SK-N-SH (cell line): ENCODE measurements at regions not wholly inside any gene's neighbourhood (a gene's known extent, or its start where the extent isn't known, plus 50 kb on each side); places are given as distances from the start of the nearest gene placed in this dataset.

Source experiments
- CTCF ChIA-PET: fragments of 300-600, 350-600 bp; formaldehyde crosslinking; extraction: SDS; loops from one replicate; lab custom pipeline; 2021; lab: Yijun Ruan, JAX
- POLR2A ChIA-PET: fragments of 350-600 bp; sonication (Branson Sonifier 250); formaldehyde crosslinking; extraction: SDS; loops from one replicate; lab custom pipeline; 2020; ENCODE audit warnings: antibody characterized with exemption, inconsistent platforms; lab: Yijun Ruan, JAX
- DNase-seq: peaks from one replicate; pipeline ENCODE4 v3.0.0; 2012
- H2AFZ ChIP-seq: fragments of 200-600 bp; sonication (generic); 2 replicates; pipeline ENCODE4 v1.8.1; 2016; ENCODE audit warnings: antibody characterized with exemption, mild to moderate bottlenecking, low read depth
- H3F3A ChIP-seq: fragments of 200-600 bp; sonication (generic); replicated peaks from 2 replicates; pipeline ENCODE3; 2016; ENCODE audit warnings: antibody characterized with exemption, mild to moderate bottlenecking; ENCODE audit not compliant: insufficient read depth
- H3K27ac ChIP-seq, 2 experiments: fragments of 200-500 bp in 1 of 2; fragments of 200-600 bp in 1 of 2; sonication (Bioruptor generic) in 1 of 2; sonication (generic), shearing (Covaris generic) in 1 of 2; 2 replicates each; pipeline versions ENCODE4 v1.5.1 to v1.6.1; 2014 to 2016; ENCODE audit warnings: low read depth in 2 of 2, inconsistent platforms in 1 of 2, low read length in 1 of 2, mild to moderate bottlenecking in 1 of 2, mixed read lengths in 1 of 2
- H3K27me3 ChIP-seq: fragments of 200-600 bp; sonication (generic), shearing (Covaris generic); 2 replicates; pipeline ENCODE4 v1.6.1; 2016; ENCODE audit warnings: mixed run types; ENCODE audit not compliant: insufficient read depth
- H3K36me3 ChIP-seq, 2 experiments: fragments of 200-500 bp in 1 of 2; fragments of 200-600 bp in 1 of 2; sonication (Bioruptor generic) in 1 of 2; sonication (generic) in 1 of 2; replicated peaks in 1 of 2; 2 replicates each; pipeline versions ENCODE3 to v1.5.1; 2014 to 2016; ENCODE audit warnings: low read length in 1 of 2, mild to moderate bottlenecking in 1 of 2; ENCODE audit not compliant: insufficient read depth in 2 of 2, control insufficient read depth in 1 of 2
- H3K4me1 ChIP-seq, 2 experiments: fragments of 200-500 bp in 1 of 2; fragments of 200-600 bp in 1 of 2; sonication (Bioruptor generic) in 1 of 2; sonication (generic), shearing (Covaris generic) in 1 of 2; 2 replicates each; pipeline versions ENCODE4 v1.5.1 to v1.6.1; 2014 to 2016; ENCODE audit warnings: low read depth in 1 of 2, low read length in 1 of 2, mixed run types in 1 of 2; ENCODE audit not compliant: insufficient read depth in 2 of 2, control insufficient read depth in 1 of 2
- H3K4me2 ChIP-seq: fragments of 200-600 bp; sonication (generic), shearing (Covaris generic); 2 replicates; pipeline ENCODE4 v1.6.1; 2017; ENCODE audit warnings: mixed run types
- H3K4me3 ChIP-seq, 2 experiments: fragments of 200-500 bp in 1 of 2; fragments of 200-600 bp in 1 of 2; sonication (Bioruptor generic) in 1 of 2; sonication (generic), shearing (Covaris generic) in 1 of 2; 2 replicates each; pipeline versions ENCODE4 v1.5.1 to v1.8.1; 2014 to 2016; ENCODE audit warnings: low read depth in 2 of 2, inconsistent platforms in 1 of 2, low read length in 1 of 2, mild to moderate bottlenecking in 1 of 2, mixed read lengths in 1 of 2, moderate library complexity in 1 of 2
- H3K79me2 ChIP-seq: fragments of 200-600 bp; sonication (generic); 2 replicates; pipeline ENCODE4 v1.8.1; 2017; ENCODE audit warnings: mild to moderate bottlenecking; ENCODE audit not compliant: insufficient read depth
- H3K9ac ChIP-seq: fragments of 200-600 bp; sonication (generic); 2 replicates; pipeline ENCODE4 v1.6.1; 2017; ENCODE audit warnings: mixed run types
- H3K9me2 ChIP-seq: fragments of 200-600 bp; sonication (generic); 2 replicates; pipeline ENCODE4 v1.6.1; 2017; ENCODE audit warnings: mixed run types
- H3K9me3 ChIP-seq: fragments of 200-600 bp; sonication (generic); 2 replicates; pipeline ENCODE4 v1.6.1; 2017; ENCODE audit warnings: mixed run types, mild to moderate bottlenecking, moderate library complexity
- H4K20me1 ChIP-seq: fragments of 200-600 bp; sonication (generic); 2 replicates; pipeline ENCODE4 v1.6.1; 2017; ENCODE audit warnings: mild to moderate bottlenecking, mixed run types; ENCODE audit not compliant: insufficient read depth
- ELF1 ChIP-seq: IDR thresholded peaks from 2 replicates; pipeline ENCODE4 v1.4.0; 2012
- FOSL2 ChIP-seq: IDR thresholded peaks from 2 replicates; pipeline ENCODE4 v1.4.0; 2012; ENCODE audit warnings: low read depth, mild to moderate bottlenecking, moderate library complexity, borderline replicate concordance
- FOXM1 ChIP-seq: IDR thresholded peaks from 2 replicates; pipeline ENCODE4 v1.4.0; 2012; ENCODE audit warnings: low read depth, mild to moderate bottlenecking
- GABPA ChIP-seq: IDR thresholded peaks from 2 replicates; pipeline ENCODE4 v1.4.0; 2012; ENCODE audit warnings: low read depth, mild to moderate bottlenecking
- MEF2A ChIP-seq: IDR thresholded peaks from 2 replicates; pipeline ENCODE4 v1.4.0; 2012; ENCODE audit warnings: low read depth, borderline replicate concordance
- NFIC ChIP-seq: IDR thresholded peaks from 2 replicates; pipeline ENCODE4 v1.4.0; 2012; ENCODE audit warnings: borderline replicate concordance
- NRF1 ChIP-seq: IDR thresholded peaks from 2 replicates; pipeline ENCODE4 v1.6.1; 2012; ENCODE audit warnings: low read depth, mild to moderate bottlenecking, low read length
- POLR2AphosphoS5 ChIP-seq: IDR thresholded peaks from 2 replicates; pipeline ENCODE4 v1.6.1; 2012; ENCODE audit warnings: low read depth, low read length
- RAD21 ChIP-seq: IDR thresholded peaks from 2 replicates; pipeline ENCODE4 v1.6.1; 2012; ENCODE audit warnings: mild to moderate bottlenecking, low read length
- RFX5 ChIP-seq: IDR thresholded peaks from 2 replicates; pipeline ENCODE4 v1.6.1; 2012; ENCODE audit warnings: mild to moderate bottlenecking, improper control_type of control experiment, low read length
- RXRA ChIP-seq: IDR thresholded peaks from 2 replicates; pipeline ENCODE4 v1.4.0; 2012; ENCODE audit warnings: low read depth, mild to moderate bottlenecking, borderline replicate concordance
- SIN3A ChIP-seq: IDR thresholded peaks from 2 replicates; pipeline ENCODE4 v1.6.1; 2012; ENCODE audit warnings: low read depth, mild to moderate bottlenecking, low read length, moderate library complexity, borderline replicate concordance
- SMC3 ChIP-seq: IDR thresholded peaks from 2 replicates; pipeline ENCODE4 v1.6.1; 2012; ENCODE audit warnings: low read depth, low read length, improper control_type of control experiment
- TAF1 ChIP-seq: IDR thresholded peaks from 2 replicates; pipeline ENCODE4 v1.6.1; 2012; ENCODE audit warnings: low read depth, mild to moderate bottlenecking, low read length, moderate library complexity, borderline replicate concordance
- YY1 ChIP-seq: IDR thresholded peaks from 2 replicates; pipeline ENCODE4 v1.4.0; 2012; ENCODE audit warnings: low read depth, mild to moderate bottlenecking
- WGBS: methylation state at CpG from one replicate; pipeline ENCODE4 v1.1.6; 2017; ENCODE audit warnings: low lambda C conversion rate; 5-methylcytosine and 5-hydroxymethylcytosine counted together
- TF ChIP-seq, protein P1 (sequence below): IDR thresholded peaks from 2 replicates; pipeline ENCODE4 v1.4.0; 2012; ENCODE audit warnings: low read depth
- TF ChIP-seq, protein P2 (sequence below): IDR thresholded peaks from 2 replicates; pipeline ENCODE4 v1.4.0; 2012; ENCODE audit warnings: low read depth, borderline replicate concordance
- TF ChIP-seq, protein P3 (sequence below): fragments of 150-350 bp; IDR thresholded peaks from 2 replicates; pipeline ENCODE4 v1.6.1; 2016; ENCODE audit warnings: mild to moderate bottlenecking, low read depth, low read length
- TF ChIP-seq, protein P4 (sequence below): fragments of 200-600 bp; sonication (generic); IDR thresholded peaks from 2 replicates; pipeline ENCODE4 v1.6.1; 2017; ENCODE audit warnings: antibody characterized with exemption, mild to moderate bottlenecking, moderate library complexity
- TF ChIP-seq, protein P5 (sequence below): fragments of 150-350 bp; IDR thresholded peaks from 2 replicates; pipeline ENCODE4 v1.6.1; 2017; ENCODE audit warnings: antibody characterized with exemption, low read length, low read depth, borderline replicate concordance

DNA sequence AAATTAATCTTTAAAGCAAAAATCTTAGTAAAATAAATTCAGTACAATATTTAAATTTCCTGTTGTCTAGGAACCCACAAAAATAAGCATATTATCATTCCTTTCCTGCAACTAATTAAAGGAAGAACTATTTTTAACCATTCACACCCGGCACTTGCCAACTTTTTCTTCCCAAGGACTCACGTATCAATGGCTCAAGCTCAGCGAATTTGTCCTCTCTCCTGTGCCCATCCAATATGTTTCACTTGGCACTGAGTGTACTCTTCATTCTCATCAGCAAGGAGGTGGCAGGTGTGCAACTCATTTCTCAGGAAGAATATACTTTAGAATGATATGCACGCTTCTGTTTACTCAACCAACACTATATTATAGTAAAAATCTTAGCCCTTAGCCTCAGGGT, 419.4 kb downstream of the C6orf118 start:
- CTCF ChIA-PET: no interaction called here
- Histone ChIP-seq H3K27me3 (no peaks in the 10 kb centered on the region), H3K9me2 (no peaks in the 10 kb centered on the region), H3K9ac (no peak overlapping the region), H4K20me1 (no peaks in the 10 kb centered on the region), H3F3A (no peaks in the 10 kb centered on the region), H3K4me3 (no peak overlapping the region), H3K36me3 (no peaks in the 10 kb centered on the region), H3K4me2 (no peak overlapping the region), H3K4me1 (no peaks in the 10 kb centered on the region), H2AFZ (no peak overlapping the region), H3K27ac (no peak overlapping the region), H3K79me2 (no peaks in the 10 kb centered on the region), H3K9me3 (0 out of 2 replicates have a peak, but pooled peaks cover 2% of the 10 kb centered on the region)
- no peak for DNase-seq
- TF ChIP-seq, protein P1, sequence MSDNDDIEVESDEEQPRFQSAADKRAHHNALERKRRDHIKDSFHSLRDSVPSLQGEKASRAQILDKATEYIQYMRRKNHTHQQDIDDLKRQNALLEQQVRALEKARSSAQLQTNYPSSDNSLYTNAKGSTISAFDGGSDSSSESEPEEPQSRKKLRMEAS: no peak
- TF ChIP-seq YY1 (no peak), RXRA (no peak), RAD21 (no peak), TAF1 (no peak), POLR2AphosphoS5 (no peak), NRF1 (no peak), GABPA (no peak), NFIC (no peak), FOSL2 (no peak), ELF1 (no peak), SIN3A (no peak), SMC3 (no peak), RFX5 (no peak), FOXM1 (no peak), MEF2A (no peak)
- TF ChIP-seq, protein P2, sequence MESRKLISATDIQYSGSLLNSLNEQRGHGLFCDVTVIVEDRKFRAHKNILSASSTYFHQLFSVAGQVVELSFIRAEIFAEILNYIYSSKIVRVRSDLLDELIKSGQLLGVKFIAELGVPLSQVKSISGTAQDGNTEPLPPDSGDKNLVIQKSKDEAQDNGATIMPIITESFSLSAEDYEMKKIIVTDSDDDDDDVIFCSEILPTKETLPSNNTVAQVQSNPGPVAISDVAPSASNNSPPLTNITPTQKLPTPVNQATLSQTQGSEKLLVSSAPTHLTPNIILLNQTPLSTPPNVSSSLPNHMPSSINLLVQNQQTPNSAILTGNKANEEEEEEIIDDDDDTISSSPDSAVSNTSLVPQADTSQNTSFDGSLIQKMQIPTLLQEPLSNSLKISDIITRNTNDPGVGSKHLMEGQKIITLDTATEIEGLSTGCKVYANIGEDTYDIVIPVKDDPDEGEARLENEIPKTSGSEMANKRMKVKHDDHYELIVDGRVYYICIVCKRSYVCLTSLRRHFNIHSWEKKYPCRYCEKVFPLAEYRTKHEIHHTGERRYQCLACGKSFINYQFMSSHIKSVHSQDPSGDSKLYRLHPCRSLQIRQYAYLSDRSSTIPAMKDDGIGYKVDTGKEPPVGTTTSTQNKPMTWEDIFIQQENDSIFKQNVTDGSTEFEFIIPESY: no peak
- TF ChIP-seq, protein P3, sequence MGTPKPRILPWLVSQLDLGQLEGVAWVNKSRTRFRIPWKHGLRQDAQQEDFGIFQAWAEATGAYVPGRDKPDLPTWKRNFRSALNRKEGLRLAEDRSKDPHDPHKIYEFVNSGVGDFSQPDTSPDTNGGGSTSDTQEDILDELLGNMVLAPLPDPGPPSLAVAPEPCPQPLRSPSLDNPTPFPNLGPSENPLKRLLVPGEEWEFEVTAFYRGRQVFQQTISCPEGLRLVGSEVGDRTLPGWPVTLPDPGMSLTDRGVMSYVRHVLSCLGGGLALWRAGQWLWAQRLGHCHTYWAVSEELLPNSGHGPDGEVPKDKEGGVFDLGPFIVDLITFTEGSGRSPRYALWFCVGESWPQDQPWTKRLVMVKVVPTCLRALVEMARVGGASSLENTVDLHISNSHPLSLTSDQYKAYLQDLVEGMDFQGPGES: no peak
- TF ChIP-seq, protein P4, sequence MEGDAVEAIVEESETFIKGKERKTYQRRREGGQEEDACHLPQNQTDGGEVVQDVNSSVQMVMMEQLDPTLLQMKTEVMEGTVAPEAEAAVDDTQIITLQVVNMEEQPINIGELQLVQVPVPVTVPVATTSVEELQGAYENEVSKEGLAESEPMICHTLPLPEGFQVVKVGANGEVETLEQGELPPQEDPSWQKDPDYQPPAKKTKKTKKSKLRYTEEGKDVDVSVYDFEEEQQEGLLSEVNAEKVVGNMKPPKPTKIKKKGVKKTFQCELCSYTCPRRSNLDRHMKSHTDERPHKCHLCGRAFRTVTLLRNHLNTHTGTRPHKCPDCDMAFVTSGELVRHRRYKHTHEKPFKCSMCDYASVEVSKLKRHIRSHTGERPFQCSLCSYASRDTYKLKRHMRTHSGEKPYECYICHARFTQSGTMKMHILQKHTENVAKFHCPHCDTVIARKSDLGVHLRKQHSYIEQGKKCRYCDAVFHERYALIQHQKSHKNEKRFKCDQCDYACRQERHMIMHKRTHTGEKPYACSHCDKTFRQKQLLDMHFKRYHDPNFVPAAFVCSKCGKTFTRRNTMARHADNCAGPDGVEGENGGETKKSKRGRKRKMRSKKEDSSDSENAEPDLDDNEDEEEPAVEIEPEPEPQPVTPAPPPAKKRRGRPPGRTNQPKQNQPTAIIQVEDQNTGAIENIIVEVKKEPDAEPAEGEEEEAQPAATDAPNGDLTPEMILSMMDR: no peak
- TF ChIP-seq, protein P5, sequence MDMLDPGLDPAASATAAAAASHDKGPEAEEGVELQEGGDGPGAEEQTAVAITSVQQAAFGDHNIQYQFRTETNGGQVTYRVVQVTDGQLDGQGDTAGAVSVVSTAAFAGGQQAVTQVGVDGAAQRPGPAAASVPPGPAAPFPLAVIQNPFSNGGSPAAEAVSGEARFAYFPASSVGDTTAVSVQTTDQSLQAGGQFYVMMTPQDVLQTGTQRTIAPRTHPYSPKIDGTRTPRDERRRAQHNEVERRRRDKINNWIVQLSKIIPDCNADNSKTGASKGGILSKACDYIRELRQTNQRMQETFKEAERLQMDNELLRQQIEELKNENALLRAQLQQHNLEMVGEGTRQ: no peak
- POLR2A ChIA-PET: no interaction called here
- 26% methylated on average over 4 of the region's 4 CpGs for WGBS
